ENCODE measurements at regions not wholly inside any gene's neighbourhood (a gene's known extent, or its start where the extent isn't known, plus 50 kb on each side); places are given as distances from the start of the nearest gene placed in this dataset.
A peak's percentile ranks its signal among the peaks of the same experiment; 100 is the strongest.

DNA sequence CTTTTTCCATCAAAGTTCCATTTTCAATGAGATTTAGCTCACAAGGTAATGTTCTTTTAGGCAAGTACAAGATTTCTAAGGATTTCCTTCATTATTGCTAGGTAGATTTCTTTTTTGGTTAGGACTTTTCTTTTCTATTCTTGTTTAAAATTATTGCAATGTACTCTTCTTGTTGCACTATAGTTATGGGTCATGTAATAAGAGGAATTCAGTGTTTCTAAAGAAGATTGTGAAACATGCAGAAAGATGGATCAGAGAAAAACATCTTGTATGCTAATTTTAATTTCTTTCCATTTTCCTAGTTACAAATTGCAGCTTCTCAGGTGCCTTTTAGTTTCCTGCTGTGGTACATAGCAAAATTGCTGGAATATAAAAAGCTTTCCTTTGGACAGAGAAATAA is 56.1 kb downstream of the BTG1 start:
- no peak for DNase-seq

DNA sequence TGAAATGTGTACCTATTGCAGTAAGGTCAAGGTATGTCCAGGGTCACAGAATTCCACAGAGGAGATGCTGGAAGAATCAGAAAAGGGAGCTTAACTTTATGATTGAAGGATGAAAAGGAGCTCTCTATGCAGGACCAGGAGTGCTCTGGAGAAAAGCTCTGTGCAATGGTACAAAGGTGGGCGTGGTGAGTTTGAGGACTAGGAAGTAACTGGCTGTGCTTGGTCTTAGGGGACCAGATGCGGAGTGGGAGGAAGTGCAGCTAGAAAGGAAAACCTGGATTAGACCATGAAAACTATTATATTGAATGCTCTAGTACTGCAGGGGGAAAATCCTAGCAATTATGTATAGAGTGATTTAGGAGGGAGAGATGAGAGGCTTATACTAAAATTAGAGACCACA is 56.8 kb downstream of the BTG1 start:
- DNase-seq = no peak

DNA sequence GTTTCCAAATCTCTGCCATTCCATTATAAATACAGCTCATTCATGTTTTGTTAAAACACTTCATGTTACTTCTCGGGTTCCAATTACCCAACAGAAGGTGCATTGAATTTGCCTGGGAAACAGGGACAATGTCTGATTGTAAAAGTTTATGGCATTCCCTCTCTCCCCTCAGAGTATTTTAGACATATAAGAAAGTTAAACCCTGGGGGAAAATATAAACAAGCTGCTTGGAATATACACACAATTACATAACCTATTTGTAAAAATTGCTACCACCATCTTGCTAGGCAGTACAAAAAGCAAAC is 60.0 kb downstream of the BTG1 start:
- no peak for DNase-seq

DNA sequence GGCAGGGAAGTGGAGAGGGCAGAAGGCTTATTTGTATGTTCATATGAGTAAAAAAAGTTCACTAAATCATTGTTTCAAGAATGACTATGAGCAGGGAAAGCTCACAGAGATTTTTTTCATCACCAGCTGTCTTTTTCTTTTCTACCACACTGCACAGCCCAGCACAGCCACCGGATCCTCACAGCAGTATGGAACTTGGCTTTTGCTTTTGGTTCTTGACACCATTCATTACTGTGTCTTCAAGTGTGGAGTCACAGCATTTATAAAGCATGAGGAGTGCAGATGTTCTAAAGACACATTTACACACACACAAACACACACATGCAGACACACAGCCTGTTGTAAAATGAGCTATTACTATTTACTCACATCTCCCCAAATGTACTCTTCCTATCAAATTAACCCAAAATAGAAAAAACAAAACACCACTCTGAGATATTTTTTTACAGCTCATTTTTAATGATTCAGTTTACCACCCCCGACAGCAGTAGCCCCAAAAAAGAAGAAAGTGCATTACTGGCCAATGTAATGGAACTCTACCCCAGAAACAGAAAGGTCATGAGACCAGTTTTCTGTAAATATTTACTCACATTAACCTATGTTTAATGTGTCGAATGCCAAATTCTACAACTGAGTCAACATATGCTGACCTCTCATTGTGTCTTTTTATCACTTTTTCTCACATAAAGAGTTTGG is 60.5 kb downstream of the BTG1 start:
- no peak for DNase-seq

DNA sequence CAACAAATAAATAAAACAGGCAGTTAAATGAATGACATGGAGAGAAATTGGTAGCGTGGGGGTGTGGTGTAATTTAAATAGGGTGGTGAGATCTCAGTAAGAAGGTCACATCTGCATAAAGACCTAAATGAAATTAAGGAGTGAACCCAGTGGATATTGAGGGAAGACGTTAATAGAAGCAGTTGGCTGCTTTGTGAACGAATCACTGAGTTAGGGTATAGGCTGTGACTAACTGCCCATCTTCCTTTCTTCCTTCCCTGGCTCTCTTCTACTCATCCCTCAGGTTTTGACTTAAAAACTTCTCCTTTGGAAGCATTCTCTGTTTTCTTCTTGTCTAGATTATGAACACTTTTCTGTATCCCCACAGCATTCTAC is 64.7 kb downstream of the BTG1 start:
- no peak for DNase-seq

DNA sequence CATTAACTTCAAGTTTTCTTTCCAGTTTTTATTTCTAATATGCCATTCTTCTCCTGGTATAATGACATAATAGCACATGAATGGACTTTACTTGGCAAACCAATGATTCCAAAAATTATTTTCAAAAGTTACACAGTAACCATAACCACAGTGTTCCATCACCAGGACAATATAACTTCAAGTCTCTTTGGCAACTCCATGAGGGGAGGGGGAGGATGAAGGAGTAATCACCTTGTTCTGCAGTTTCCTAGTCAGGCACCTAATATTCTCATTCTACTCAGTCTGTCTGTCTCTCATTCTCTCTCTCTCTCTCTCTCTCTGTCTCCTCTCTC is 66.6 kb downstream of the BTG1 start:
- no peak for DNase-seq

DNA sequence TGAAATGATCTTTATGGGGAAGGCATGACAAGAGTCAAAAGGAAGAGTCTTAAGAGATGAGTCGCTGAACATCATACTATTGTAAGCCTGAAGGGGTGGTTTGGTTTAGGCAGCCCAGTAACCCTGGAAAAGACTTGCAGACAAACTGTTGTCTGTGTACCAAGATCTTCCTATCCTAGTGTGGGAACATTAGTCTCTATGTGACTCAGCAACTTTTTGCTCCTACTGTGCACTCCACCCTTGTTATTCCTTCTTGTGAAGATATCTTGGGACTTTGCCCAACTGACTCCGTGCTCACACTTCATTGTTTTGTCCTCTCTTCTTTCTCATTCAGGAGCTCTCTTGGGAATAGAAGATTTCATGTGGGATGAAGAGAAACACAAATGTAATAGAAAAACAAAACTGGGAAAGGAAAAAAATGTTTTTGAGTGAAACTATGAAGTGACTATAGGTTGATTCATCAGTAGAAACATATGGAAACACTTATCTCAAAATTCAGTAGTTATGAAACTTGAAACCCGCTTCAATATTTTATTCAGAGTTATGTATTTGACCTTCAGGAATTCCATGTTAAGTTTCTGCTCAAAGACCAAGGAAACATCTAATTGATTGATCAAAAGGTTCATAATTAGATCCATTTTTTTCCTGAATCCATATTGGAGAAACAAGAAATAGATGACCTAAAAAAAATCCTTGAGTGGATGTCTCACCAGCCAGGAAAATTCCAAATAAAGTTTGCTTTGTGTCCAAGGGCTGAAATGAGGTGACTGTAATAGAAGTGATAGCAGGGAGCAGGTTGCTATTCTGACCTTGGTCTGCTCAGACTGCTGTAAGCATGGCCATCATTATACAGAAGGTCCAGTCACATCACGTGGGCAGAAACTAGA is 67.2 kb downstream of the BTG1 start:
- DNase-seq = no peak

DNA sequence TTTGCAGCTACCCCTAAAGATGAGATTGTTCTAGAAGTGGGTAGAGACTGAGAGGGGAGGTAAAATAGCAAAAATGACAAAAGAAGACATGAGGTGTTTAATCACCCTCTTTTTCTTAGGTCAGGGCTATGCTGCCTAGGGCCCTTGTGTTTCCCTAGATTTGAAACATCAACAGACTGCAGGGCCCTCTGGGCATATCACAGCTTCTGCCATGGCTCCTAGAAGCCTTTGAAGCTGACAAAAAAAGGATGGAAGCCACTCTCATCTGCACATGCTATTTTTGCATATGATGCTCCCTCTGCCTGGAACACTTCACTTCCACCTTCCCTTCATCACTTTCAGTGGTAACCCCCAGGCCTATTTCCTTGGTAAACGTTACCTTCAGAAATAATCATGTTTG is 68.1 kb downstream of the BTG1 start:
- no peak for DNase-seq

DNA sequence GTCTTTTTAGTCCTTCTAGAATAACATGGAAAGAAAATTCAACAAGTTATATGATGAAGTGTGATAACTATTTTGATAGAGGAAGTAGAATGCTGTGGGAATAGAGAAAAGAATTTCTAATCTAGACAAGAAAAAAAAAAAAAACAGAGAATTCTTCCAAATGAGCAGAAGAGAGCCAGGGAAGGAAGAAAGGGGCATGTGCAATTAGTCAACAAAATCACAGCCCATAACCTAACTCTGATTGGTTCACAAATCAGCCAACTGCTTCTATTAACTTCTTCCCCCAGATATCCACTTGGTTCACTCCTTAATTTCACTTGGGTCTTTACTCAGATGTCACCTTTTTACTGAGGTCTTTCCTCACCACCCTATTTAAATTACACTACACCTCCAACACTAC is 69.5 kb downstream of the BTG1 start:
- DNase-seq = no peak

DNA sequence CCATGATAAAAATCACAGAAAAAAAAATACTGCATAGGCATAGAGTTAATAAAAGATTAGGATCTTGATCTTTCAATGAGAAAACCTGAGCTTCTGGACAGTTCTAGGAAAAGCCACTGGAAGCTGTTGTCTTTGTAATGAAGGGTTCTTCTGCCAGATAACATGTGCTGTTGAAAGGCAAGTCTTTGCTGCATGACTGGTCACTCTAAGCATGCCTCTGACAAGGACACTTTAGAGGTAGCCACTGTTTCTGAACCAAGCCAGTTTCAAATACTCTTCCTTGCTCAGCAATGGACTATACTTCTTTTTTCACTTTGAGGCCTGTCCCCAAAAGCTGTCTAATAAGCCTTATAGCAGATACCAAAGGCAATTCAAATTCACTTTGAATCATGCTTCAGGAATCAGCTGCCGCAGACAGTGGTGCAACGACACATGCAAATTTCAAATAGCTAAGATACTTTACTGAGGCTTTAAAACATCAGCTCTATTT is 70.2 kb downstream of the BTG1 start:
- no peak for DNase-seq

DNA sequence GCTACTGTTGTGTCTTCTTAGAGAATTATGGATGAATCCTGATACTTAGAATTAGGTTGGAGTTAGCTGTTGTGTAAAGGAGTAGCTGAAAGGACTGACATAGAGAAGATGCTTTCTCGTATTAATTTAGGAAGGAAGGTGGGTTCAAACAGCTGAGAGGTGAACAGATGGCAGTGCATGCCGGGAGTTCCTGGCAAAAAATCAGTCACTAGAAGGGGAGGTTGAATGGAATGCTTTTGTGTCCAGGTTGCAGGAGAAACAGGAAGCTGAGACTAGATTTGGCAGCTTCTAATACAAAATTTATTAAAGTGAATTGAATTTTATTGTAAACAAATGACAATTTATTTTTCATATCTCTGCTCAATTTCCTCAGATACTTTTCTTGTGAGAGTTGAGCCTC is 70.8 kb downstream of the BTG1 start:
- DNase-seq = no peak

DNA sequence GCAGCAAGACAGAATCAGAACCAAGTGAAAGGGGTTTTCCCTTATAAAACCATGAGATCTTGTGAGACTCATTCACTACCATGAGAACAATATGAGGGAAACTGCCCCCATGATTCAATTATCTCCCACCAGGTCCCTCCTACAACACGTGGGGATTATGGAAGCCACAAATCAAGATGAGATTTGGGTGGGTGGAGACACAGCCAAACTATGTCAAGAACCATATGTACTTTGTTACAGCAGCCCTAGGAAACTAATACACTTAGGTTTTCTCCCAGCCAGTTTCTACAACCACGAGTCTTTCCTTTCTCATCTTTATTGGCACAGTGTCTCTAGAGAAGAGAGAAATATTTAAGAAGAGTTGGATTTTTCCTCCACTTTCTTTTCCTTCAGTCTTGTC is 72.6 kb downstream of the BTG1 start:
- no peak for DNase-seq

DNA sequence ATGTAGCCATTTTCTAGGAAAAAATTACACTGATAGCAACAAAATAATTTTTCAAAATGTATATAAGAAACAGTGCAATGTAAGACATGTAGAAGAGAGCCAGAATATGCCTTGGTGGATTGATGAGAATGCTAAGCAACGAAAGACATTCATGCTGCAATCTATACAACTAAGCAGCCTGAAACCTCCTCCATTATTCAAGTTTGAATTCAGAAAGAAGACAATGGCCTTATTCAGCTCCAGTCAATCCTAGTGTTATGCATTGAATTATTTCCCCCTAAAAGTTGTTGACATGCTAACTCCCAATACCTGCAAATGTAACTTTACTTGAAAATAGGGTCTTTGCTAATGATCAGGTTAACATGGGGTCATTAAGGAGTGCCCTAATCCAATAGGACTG is 73.5 kb downstream of the BTG1 start:
- DNase-seq = no peak

DNA sequence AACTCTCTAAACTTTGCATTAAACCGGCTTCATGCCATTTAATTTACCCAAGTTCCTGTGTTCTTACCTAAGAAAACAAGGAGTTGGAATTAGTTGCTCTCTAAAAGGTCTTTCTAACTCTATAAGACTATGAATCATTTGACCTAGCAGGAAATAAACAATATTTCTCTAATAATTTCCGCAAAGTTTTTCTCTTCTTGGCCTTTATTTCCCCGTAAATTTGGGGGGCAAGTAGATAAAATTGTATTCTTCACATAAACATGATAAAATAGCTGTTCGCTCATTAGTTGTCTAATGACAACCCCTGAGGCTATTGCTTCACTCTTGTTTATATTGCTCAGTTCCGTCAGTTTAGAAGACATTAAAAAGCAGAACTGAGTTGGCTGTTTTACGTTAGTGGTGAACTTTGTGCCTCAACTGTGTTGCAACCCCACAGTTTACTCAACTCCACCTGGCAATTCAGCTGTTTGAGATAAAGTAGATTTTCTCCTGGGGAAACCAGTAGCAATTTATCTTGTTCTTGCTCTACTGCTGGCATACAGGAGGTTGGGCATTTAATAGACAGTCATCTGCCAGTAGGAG is 74.7 kb downstream of the BTG1 start:
- DNase-seq = no peak

DNA sequence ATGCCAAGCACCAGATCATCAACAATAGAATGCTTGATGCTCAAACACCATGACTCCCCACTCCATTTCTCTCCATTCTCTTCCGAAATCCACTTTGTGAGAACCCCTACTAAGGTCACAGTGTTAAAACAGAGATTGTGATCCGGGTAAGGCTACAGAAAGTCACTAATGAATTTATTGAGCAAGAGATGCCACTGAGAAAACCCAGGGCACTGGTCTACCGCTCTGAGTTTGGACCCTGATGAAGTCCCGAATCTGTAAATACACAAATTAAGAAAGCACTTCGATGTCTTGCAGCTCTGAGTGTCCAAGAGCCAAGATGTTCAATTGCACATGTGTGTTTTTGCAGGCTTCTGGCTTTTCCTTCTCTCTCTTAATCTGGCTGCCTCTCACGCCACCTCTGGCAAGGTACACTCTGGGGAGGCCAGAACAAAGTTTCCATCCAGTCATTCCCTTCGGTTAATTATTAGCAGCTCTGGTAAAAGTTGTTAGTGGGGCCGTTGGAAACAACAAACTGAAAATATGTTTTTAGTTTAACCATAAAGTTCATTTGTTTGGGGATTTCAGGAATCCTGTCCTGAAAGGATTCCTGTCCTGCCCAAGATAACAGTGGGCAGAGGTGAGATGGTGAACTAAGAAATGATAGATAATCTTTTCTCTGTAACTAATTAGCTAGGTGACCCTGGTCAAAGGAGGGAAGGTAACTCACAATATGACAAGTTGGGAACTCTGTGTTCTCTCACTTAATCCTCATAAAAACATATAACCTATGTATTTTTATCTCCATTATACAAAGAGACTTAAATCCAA is 75.4 kb downstream of the BTG1 start:
- DNase-seq = no peak

DNA sequence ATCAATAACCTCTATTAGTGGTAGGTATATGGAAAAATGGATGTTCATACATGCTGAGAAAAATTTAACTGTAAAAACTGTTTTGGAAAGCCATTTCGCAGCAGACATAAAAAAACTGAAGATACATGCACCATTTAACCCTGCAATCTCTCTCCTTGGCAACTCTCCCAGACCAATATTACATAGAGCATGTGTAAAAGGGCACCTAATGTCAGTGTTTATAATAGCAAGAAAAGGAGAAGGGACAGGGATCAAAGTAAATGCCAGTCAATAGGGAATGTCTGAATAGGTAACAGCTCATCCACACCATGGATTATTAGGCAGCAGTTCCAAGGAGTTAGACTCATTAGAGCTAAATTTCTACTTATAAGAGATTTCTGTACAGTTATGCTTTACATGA is 77.2 kb downstream of the BTG1 start:
- no peak for DNase-seq

DNA sequence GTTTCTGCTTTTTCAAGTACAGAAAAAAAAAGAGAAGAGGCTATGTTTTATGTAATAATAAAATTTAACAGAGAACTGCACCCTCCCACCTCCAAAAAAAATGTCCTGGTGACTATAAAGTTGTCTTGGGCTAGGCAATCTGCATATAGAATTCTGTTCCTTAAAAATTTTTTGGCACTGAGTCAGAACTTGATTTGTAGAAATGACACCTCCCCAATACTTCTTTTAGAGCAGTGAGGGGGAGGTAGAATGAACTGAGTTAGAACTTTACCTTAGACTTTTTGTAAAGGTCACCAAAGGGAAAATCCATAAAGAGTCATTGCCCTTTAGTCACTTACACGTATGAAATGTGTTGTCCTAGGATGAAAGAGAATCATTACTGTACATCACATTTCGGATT is 80.0 kb downstream of the BTG1 start:
- no peak for DNase-seq

DNA sequence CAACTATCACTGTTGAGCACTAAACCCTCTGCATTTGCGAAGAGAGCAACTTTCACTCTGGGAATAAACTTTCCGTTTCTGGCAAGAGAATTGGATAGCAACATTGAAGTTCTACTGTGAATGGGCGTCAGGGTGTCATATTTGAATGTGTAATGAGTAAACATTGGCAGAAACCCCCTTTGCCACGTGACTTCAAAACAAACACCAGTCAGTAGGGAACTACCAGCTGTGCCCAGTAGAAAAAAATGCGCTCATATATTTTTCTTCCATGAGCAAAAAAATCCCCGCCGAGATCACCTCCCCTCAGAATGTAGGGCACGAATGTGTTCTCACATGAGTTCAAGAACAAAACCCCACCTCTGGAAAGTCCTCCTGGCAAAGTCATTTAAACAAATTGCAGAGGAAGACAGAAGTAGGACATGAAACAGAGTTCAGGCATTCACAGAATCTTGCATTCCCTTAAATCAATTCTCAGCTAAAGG is 80.6 kb downstream of the BTG1 start:
- DNase-seq = peak; percentile 56

DNA sequence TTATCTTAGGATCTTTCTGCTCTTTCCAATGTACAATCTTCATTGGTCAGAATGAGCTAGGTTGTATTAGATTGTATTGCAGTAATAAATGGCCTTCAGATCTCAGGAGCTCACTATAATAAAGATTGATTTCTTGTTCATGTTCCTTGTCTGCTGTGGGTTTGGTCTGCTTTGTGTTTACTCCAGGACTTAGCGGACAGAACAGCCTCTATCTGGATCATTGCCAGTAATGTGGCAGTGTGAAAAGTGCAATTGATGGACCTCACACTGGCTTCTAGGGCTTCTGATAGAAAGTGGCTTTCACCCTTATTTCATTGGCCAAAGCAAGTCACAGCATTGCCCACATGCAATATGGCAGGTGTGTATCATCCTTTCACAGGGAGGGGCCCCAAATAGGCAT is 81.2 kb downstream of the BTG1 start:
- DNase-seq = no peak

DNA sequence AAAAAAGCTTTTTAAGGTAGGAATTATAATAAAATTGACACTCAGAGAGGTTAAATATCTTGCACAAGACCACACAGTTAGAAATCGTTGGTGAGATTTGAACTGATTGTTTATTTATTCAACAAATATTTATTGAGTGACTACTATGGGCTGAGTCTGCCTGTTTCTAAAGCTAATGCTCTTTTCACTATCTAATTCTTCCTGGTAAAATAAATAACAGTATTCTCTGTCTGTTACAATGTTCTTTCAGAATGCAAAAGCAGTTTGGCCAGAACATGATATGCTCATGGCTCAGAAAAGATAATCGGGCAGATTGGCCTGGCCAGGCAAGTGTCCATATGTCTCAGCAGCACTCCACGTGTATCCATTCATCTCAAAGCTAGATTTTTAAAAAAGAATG is 82.0 kb downstream of the BTG1 start:
- no peak for DNase-seq

DNA sequence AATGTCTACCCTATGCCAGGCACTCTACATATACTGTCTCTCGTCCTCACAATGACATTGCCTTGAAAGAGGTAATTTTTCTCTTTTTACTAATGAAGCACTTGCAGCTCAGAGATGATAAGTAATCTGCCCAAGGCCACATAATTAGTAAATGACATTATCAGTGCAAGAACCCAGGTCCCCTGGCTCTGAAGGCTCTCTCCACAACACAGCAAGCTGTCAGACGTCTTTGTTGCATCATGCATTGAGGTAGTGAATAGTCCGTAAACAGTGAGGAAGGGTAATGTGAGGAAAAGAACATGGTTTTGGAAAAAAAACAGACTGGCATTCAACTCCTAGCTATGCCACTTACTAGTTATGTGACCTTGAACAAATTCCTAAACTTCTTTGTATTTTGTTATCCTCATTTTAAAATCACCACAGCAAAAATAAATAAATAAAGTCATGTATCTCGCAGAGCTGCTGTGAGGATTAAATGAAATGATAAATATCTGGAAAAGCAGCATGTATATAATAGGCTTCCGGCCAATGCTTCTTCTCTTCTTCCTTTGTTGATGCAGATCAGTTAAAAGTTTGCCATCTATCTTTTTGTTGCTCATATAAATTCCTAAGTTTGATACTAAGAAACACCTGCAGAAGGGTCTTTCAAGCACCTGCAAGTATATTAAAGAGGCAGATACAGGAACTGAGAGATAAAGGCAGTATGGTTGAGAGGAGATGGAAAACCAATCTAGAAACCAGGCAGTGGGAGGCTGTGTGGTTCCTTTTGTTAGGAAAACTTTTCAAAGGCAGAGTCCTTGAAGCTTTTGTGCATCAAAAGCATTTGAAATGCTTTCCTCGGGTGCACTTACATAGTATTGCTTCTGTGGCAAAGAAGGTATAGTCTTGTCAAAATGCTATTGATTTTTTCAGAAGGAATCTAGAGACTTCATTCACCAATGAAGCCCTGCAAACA is 82.8 kb downstream of the BTG1 start:
- no peak for DNase-seq

DNA sequence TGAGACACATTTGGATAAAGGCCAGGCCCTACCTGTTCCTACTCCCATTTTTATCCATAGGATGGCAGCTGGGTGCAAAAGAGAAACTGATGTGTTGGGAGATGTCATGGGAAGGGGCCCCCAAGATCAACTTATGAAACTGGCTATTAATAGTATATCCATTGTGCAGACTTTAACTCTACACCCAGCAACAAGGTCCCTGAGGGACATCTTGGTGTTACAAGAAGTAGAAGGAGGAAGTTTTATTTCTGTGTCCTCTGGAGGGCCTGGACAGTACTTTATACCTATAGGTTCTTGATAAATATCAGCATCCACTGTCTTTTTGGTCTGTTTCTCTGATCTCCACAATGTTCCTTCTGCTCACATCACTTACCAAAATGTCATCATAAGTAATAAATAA is 84.6 kb downstream of the BTG1 start:
- no peak for DNase-seq

All from stimulated activated naive CD4-positive, alpha-beta T cell treated with Interleukin-2 at 50 U/mL for 16 hours (primary cell).